OCI-LY1 (cell line): ENCODE measurements at regions not wholly inside any gene's neighbourhood (a gene's known extent, or its start where the extent isn't known, plus 50 kb on each side); places are given as distances from the start of the nearest gene placed in this dataset.

Experiments
- EZH2 ChIP-seq: fragments of 200-600 bp; sonication (generic), shearing (Covaris generic); IDR thresholded peaks from 2 replicates; pipeline ENCODE4 v1.8.0; 2017; ENCODE audit warnings: borderline replicate concordance, mixed run types, mild to moderate bottlenecking, antibody characterized with exemption, low read length, moderate library complexity, mixed read lengths
- TF ChIP-seq, protein P1 (sequence below): fragments of 200-600 bp; sonication (generic), shearing (Covaris generic); IDR thresholded peaks from 2 replicates; pipeline ENCODE4 v1.5.1; 2017; ENCODE audit warnings: mild to moderate bottlenecking, antibody characterized with exemption, low read length, moderate library complexity, mixed read lengths

DNA sequence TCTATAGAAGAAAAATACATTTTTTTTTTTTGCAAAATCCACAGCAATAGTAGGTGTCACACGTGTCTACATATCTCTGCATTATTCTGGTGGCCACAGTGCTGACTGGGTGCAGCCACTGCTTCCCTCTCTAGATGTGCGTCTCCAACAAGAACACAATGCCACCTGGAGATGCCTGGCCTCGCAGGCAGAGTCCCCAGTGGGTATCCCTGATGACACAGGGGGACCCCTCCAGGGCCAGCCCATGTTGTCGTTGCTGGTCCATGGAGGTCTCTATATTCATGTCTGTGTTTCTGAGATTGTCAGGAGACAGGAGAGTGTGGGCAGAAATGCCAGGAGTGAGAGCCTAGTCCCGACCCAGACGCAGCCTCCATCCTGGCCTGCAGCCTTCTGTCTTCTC is 345.9 kb upstream of the SHH start:
- TF ChIP-seq, protein P1, sequence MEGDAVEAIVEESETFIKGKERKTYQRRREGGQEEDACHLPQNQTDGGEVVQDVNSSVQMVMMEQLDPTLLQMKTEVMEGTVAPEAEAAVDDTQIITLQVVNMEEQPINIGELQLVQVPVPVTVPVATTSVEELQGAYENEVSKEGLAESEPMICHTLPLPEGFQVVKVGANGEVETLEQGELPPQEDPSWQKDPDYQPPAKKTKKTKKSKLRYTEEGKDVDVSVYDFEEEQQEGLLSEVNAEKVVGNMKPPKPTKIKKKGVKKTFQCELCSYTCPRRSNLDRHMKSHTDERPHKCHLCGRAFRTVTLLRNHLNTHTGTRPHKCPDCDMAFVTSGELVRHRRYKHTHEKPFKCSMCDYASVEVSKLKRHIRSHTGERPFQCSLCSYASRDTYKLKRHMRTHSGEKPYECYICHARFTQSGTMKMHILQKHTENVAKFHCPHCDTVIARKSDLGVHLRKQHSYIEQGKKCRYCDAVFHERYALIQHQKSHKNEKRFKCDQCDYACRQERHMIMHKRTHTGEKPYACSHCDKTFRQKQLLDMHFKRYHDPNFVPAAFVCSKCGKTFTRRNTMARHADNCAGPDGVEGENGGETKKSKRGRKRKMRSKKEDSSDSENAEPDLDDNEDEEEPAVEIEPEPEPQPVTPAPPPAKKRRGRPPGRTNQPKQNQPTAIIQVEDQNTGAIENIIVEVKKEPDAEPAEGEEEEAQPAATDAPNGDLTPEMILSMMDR = no peak
- TF ChIP-seq EZH2 = no peak
